Large intestine (tissue), 3 donors: ENCODE measurements at regions not wholly inside any gene's neighbourhood (a gene's known extent, or its start where the extent isn't known, plus 50 kb on each side); places are given as distances from the start of the nearest gene placed in this dataset.

Experiments
- DNase-seq, 2 donors: peaks; one replicate each; pipeline versions ENCODE4 v3.0.0 to v3.0.0-alpha.2; 2013
- H3K27ac ChIP-seq: one replicate; pipeline ENCODE4 v1.5.1; 2013; ENCODE audit warnings: low read length
- H3K27me3 ChIP-seq: 2 replicates; pipeline ENCODE4 v1.6.1; 2013; ENCODE audit warnings: low read length; ENCODE audit not compliant: control insufficient read depth, insufficient read depth
- H3K36me3 ChIP-seq: 2 replicates; pipeline ENCODE4 v1.6.1; 2013; ENCODE audit warnings: low read length; ENCODE audit not compliant: control insufficient read depth, insufficient read depth
- H3K4me1 ChIP-seq: one replicate; pipeline ENCODE4 v1.6.1; 2013; ENCODE audit warnings: low read length; ENCODE audit not compliant: control insufficient read depth, insufficient read depth
- H3K4me3 ChIP-seq: one replicate; pipeline ENCODE4 v1.5.1; 2013; ENCODE audit warnings: low read length
- H3K9me3 ChIP-seq: one replicate; pipeline ENCODE4 v1.6.1; 2013; ENCODE audit warnings: mild to moderate bottlenecking, low read depth, low read length, moderate library complexity; ENCODE audit not compliant: control insufficient read depth
- WGBS: methylation state at CpG from one replicate; pipeline ENCODE4 v1.1.5; 2013; ENCODE audit warnings: low lambda C conversion rate; ENCODE audit not compliant: insufficient coverage; 5-methylcytosine and 5-hydroxymethylcytosine counted together

DNA sequence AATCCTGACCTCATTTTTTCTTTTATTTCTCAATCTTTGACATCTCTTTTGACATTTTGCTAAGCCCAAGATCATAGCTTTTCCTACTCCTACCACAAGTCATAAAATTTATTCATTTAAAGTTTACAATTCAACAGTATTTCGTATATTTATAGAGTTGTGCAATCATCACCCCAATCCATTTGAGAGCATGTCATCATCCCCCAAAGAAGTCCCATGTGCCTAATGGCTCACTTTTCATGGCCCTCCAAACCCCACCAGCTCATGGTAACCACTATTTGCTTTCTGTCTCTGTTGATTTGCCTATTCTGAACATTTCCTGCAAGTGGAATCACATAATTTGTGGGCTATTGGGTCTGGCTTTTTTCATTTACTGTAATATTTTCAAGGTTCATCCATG lies 52.5 kb upstream of the GLI3 start:
- DNase-seq = no peak
- no peak overlapping the region for H3K4me3 ChIP-seq
- H3K36me3 ChIP-seq = no peaks in the 10 kb centered on the region
- H3K9me3 ChIP-seq = no peaks in the 10 kb centered on the region
- WGBS = 100% methylated on average over 1 of the region's 1 CpG
- H3K27me3 ChIP-seq = no peaks in the 10 kb centered on the region
- no peaks in the 10 kb centered on the region for H3K4me1 ChIP-seq
- H3K27ac ChIP-seq = no peak overlapping the region
